Lung (tissue), 11 donors: ENCODE measurements at regions not wholly inside any gene's neighbourhood (a gene's known extent, or its start where the extent isn't known, plus 50 kb on each side); places are given as distances from the start of the nearest gene placed in this dataset.
A peak's percentile ranks its signal among the peaks of the same experiment; 100 is the strongest.

ENCODE experiments used
- ATAC-seq: fragments of 200-7000 bp; cut with Tn5 transposase; one replicate; pipeline ENCODE4 v1.9.1; 2020; ENCODE audit warnings: moderate number of reproducible peaks; ENCODE audit not compliant: insufficient read depth, low FRiP score
- DNase-seq, 3 donors: peaks; one replicate each; pipeline ENCODE4 v3.0.0-alpha.2; 2013 to 2017
- H3K27ac ChIP-seq, 2 donors: one replicate each; pipeline ENCODE4 v1.5.1; 2013; ENCODE audit warnings: mild to moderate bottlenecking in 2 of 2, moderate library complexity in 2 of 2, control low read depth in 1 of 2, inconsistent platforms in 1 of 2, low read depth in 1 of 2, low read length in 1 of 2
- H3K27me3 ChIP-seq, 3 donors: one replicate each; pipeline ENCODE4 v1.5.1; 2013; ENCODE audit warnings: low read length in 2 of 3; ENCODE audit not compliant: control insufficient read depth in 3 of 3, insufficient read depth in 3 of 3
- H3K36me3 ChIP-seq, 4 donors: one replicate each; pipeline ENCODE4 v1.5.1; 2013; ENCODE audit warnings: low read length in 4 of 4, mild to moderate bottlenecking in 1 of 4, moderate library complexity in 1 of 4; ENCODE audit not compliant: control insufficient read depth in 4 of 4, insufficient read depth in 4 of 4
- H3K4me1 ChIP-seq, 5 donors: one replicate each; pipeline ENCODE4 v1.5.1; 2013; ENCODE audit warnings: low read length in 5 of 5, mild to moderate bottlenecking in 2 of 5, moderate library complexity in 1 of 5; ENCODE audit not compliant: control insufficient read depth in 5 of 5, insufficient read depth in 5 of 5
- H3K4me3 ChIP-seq: one replicate; pipeline ENCODE4 v1.5.1; 2013; ENCODE audit warnings: mild to moderate bottlenecking, control low read depth, moderate library complexity
- H3K9ac ChIP-seq, 2 donors: one replicate each; pipeline ENCODE4 v1.5.1; 2013; ENCODE audit warnings: low read length in 2 of 2, control low read depth in 1 of 2; ENCODE audit not compliant: insufficient read depth in 1 of 2
- H3K9me3 ChIP-seq, 4 donors: one replicate each; pipeline ENCODE4 v1.5.1; 2013; ENCODE audit warnings: low read length in 3 of 4, mild to moderate bottlenecking in 1 of 4, moderate library complexity in 1 of 4; ENCODE audit not compliant: control insufficient read depth in 4 of 4, insufficient read depth in 3 of 4
- WGBS, 2 donors: extraction: QIAGEN DNeasy Blood & Tissue Kit; methylation state at CpG; one replicate each; pipeline ENCODE4 v1.1.7; 2013; 5-methylcytosine and 5-hydroxymethylcytosine counted together
- TF ChIP-seq, protein P1 (sequence below): IDR thresholded peaks from 2 replicates; pipeline ENCODE4 v1.5.1; 2012; ENCODE audit warnings: mild to moderate bottlenecking; ENCODE audit errors: control extremely low read depth, extremely low read depth
- donor health status: control.
- donor health status: control.
- donor health status: Bipolar disorder and iron deficiency.
- donor health status: healthy.
- donor health status: DM: yes; HTN: yes; CAD: no.

DNA sequence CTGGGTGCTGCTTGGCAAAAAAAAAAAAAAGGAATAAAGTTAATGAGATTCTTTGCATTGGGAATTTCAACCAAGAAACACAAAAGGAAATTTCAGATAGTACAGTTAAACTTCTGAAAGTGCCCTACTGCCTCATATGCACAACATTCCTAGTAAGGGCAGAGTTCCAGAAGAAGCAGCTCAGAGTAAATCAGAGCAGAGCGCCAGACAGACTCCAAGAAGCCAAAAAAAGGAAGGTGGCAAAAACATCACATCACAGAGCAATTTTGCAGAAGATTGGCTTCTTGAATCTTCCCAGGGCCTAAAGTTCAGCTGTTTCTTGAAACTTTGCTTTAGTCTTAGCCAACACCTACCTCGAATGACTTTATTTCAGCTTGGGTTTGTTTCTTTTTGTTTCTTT is 544.1 kb downstream of the XPNPEP1 start:
- Histone ChIP-seq H3K4me1 (no peaks in the 10 kb centered on the region), H3K27ac (no peak overlapping the region), H3K36me3 (no peaks in the 10 kb centered on the region), H3K4me3 (no peak overlapping the region), H3K27me3 (no peaks in the 10 kb centered on the region), H3K9ac (no peak overlapping the region), H3K9me3 (peaks cover 0 to 2% (median 0%) of the 10 kb centered on the region in 4 donors)
- whole genome bisulfite sequencing, 2 donors: 73 to 80% methylated on average over 2 of the region's 2 CpGs
- TF ChIP-seq, protein P1, sequence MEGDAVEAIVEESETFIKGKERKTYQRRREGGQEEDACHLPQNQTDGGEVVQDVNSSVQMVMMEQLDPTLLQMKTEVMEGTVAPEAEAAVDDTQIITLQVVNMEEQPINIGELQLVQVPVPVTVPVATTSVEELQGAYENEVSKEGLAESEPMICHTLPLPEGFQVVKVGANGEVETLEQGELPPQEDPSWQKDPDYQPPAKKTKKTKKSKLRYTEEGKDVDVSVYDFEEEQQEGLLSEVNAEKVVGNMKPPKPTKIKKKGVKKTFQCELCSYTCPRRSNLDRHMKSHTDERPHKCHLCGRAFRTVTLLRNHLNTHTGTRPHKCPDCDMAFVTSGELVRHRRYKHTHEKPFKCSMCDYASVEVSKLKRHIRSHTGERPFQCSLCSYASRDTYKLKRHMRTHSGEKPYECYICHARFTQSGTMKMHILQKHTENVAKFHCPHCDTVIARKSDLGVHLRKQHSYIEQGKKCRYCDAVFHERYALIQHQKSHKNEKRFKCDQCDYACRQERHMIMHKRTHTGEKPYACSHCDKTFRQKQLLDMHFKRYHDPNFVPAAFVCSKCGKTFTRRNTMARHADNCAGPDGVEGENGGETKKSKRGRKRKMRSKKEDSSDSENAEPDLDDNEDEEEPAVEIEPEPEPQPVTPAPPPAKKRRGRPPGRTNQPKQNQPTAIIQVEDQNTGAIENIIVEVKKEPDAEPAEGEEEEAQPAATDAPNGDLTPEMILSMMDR: no peak
- ATAC-seq (no peak), DNase-seq (peak in 1 of 3 donors; percentile 5)

DNA sequence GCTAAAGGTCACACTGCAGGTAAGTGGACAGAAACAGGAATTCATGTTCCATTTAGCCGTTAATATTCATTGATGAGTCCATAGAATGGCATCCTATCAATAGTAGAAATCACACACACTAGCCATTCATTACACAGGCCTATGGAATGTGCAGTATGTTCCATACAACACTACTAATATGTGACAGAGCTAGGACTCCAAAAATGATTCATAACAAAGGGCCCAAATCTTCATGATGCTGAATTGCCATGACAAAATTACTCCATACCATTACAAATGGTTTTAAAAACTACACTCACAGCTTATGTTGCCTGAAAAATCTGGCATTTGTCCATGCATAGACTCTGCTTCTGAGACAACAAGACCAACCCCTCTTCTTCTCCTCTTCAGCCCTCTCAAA is 549.1 kb downstream of the XPNPEP1 start:
- H3K4me1 ChIP-seq: no peaks in the 10 kb centered on the region
- DNase-seq (no peak), ATAC-seq (no peak)
- H3K27me3 ChIP-seq: no peaks in the 10 kb centered on the region
- H3K9ac ChIP-seq: no peak overlapping the region
- no peaks in the 10 kb centered on the region for H3K36me3 ChIP-seq
- 85 to 94% methylated on average over 1 of the region's 1 CpG for WGBS, 2 donors
- no peak overlapping the region for H3K4me3 ChIP-seq
- TF ChIP-seq, protein P1: no peak
- no peaks in the 10 kb centered on the region for H3K9me3 ChIP-seq
- H3K27ac ChIP-seq: no peak overlapping the region

DNA sequence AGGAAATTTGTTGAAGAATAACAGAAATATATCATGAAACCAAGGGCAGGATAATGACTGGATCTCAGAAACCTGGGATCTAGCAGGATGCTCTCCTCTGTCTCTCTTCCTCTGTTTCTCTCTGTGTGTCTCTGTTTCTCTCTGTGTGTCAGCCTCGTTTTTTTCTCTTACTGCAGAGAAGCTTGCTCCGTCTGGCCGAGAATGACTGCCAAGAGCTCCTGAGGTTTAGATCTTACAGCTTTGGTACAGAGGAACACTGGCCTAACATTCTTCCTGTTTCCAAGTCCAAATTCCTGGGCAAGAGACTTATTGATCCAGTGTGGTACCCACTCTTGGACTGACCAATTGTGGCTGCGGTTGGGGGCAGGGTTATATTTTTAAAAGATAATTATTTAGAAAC is 564.0 kb downstream of the XPNPEP1 start:
- Histone ChIP-seq H3K36me3 (no peaks in the 10 kb centered on the region), H3K9me3 (no peaks in the 10 kb centered on the region), H3K27ac (no peak overlapping the region), H3K27me3 (no peaks in the 10 kb centered on the region), H3K9ac (no peak overlapping the region), H3K4me1 (peaks cover 0 to 5% (median 0%) of the 10 kb centered on the region in 5 donors), H3K4me3 (no peak overlapping the region)
- TF ChIP-seq, protein P1: no peak
- DNase-seq (peak in 1 of 3 donors; percentile 3), ATAC-seq (no peak)
- 64 to 71% methylated on average over 4 of the region's 4 CpGs for WGBS, 2 donors

DNA sequence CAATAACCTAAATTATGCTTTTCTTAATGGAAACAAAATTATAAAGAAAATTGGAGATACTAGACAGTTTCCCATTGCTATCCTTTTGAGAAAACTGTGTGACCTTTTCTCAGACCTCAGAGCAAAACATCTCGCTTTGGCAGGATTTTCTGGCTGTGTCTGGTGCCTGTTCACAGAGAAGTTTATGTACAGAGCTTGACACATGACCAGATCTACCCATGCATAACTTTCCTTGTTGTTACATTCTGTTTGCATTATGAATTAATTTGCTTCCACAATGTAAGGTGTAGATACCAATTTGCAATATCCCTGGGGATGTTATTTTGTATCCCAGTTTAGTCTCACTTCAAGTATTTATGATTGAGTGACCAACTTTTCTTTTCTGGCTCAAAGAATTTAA is 565.0 kb downstream of the XPNPEP1 start:
- Histone ChIP-seq H3K9ac (no peak overlapping the region), H3K9me3 (no peaks in the 10 kb centered on the region), H3K36me3 (no peaks in the 10 kb centered on the region), H3K4me3 (no peak overlapping the region), H3K27me3 (no peaks in the 10 kb centered on the region), H3K27ac (no peak overlapping the region), H3K4me1 (peaks cover 0 to 5% (median 0%) of the 10 kb centered on the region in 5 donors)
- TF ChIP-seq, protein P1: no peak
- ATAC-seq (no peak), DNase-seq (peak in 1 of 3 donors; percentile 12)
- WGBS, 2 donors: 49 to 66% methylated on average over 1 of the region's 1 CpG
